Esophagus squamous epithelium (tissue), 5 donors: ENCODE measurements at regions not wholly inside any gene's neighbourhood (a gene's known extent, or its start where the extent isn't known, plus 50 kb on each side); places are given as distances from the start of the nearest gene placed in this dataset.

Experiments used
- DNase-seq: peaks from one replicate; lab custom pipeline; 2025; lab: John Stamatoyannopoulos, UW
- H3K27ac ChIP-seq, 4 donors: fragments of 200-600 bp; sonication (generic); one replicate each; pipeline ENCODE4 v1.5.1; 2016 to 2019; ENCODE audit warnings: mild to moderate bottlenecking in 1 of 4
- H3K27me3 ChIP-seq, 4 donors: fragments of 200-600 bp; sonication (generic); 1 replicate in 3 of 4; 2 replicates in 1 of 4; pipeline versions ENCODE4 v1.5.1 to v1.6.0; 2017 to 2021; ENCODE audit warnings: antibody characterized with exemption in 1 of 4
- H3K36me3 ChIP-seq, 3 donors: fragments of 200-600 bp; sonication (generic); one replicate each; pipeline ENCODE4 v1.5.1; 2016 to 2019
- H3K4me1 ChIP-seq, 3 donors: fragments of 200-600 bp; sonication (generic); one replicate each; pipeline ENCODE4 v1.5.1; 2017 to 2019
- H3K4me3 ChIP-seq, 4 donors: fragments of 200-600 bp; sonication (generic); 1 replicate in 3 of 4; 2 replicates in 1 of 4; pipeline ENCODE4 v1.5.1; 2016 to 2019; ENCODE audit warnings: mild to moderate bottlenecking in 2 of 4, moderate library complexity in 1 of 4
- H3K9me3 ChIP-seq, 3 donors: fragments of 200-600 bp; sonication (generic); one replicate each; pipeline ENCODE4 v1.5.1; 2016 to 2019
- CTCF ChIP-seq, 6 experiments: fragments of 450-650 bp in 4 of 6; fragments of 200-600 bp in 2 of 6; sonication (generic) in 2 of 6; IDR thresholded peaks; one replicate each; pipeline ENCODE4 v1.5.1; 2016 to 2019; ENCODE audit warnings: antibody characterized with exemption in 6 of 6, mild to moderate bottlenecking in 4 of 6, moderate library complexity in 4 of 6
- POLR2A ChIP-seq, 4 donors: fragments of 450-650 bp; IDR thresholded peaks; one replicate each; pipeline ENCODE4 v1.6.1; 2017; ENCODE audit warnings: antibody characterized with exemption in 4 of 4, mild to moderate bottlenecking in 4 of 4, moderate library complexity in 3 of 4
- WGBS, 2 donors: methylation state at CpG; one replicate each; pipeline ENCODE4 v1.1.5; 2018; 5-methylcytosine and 5-hydroxymethylcytosine counted together
- intact Hi-C: fragments of 100-400 bp; cut with DNase I; formaldehyde crosslinking; loops from one replicate; pipeline ENCODE4 v1.15.0; 2022
- donor health status: DM: yes; HTN: yes; CAD: no.

GRCh38 chr6:165733489-165733791 is 70.4 kb upstream of the PDE10A start:
- no peaks in the 10 kb centered on the region for H3K27me3 ChIP-seq
- 17 to 44% methylated on average over 1 of the region's 1 CpG for WGBS, 2 donors
- no peak overlapping the region for H3K4me3 ChIP-seq
- no peaks in the 10 kb centered on the region for H3K36me3 ChIP-seq
- no peaks in the 10 kb centered on the region for H3K4me1 ChIP-seq
- TF ChIP-seq POLR2A (IDR thresholded peaks at IDR 0.05) (no peak), CTCF (IDR thresholded peaks at IDR 0.05) (no peak)
- no peaks in the 10 kb centered on the region for H3K9me3 ChIP-seq
- H3K27ac ChIP-seq, result no peak overlapping the region
- DNase-seq, result no peak
- intact Hi-C loops, result loop anchor here (5.0 kb wide), 1 partner anchor 114 kb away; no protein-coding TSS in a partner anchor

GRCh38 chr6:165732696-165733488 is 69.9 kb upstream of the PDE10A start:
- H3K27ac ChIP-seq, result no peak overlapping the region
- TF ChIP-seq POLR2A (IDR thresholded peaks at IDR 0.05), result no peak
- no peaks in the 10 kb centered on the region for H3K36me3 ChIP-seq
- WGBS, 2 donors, result 54 to 72% methylated on average over 15 of the region's 15 CpGs
- DNase-seq, result no peak
- H3K4me1 ChIP-seq, result no peaks in the 10 kb centered on the region
- no peaks in the 10 kb centered on the region for H3K9me3 ChIP-seq
- intact Hi-C loops, result loop anchor here (5.0 kb wide), 1 partner anchor 114 kb away; no protein-coding TSS in a partner anchor
- no peak overlapping the region for H3K4me3 ChIP-seq
- no peaks in the 10 kb centered on the region for H3K27me3 ChIP-seq

DNA sequence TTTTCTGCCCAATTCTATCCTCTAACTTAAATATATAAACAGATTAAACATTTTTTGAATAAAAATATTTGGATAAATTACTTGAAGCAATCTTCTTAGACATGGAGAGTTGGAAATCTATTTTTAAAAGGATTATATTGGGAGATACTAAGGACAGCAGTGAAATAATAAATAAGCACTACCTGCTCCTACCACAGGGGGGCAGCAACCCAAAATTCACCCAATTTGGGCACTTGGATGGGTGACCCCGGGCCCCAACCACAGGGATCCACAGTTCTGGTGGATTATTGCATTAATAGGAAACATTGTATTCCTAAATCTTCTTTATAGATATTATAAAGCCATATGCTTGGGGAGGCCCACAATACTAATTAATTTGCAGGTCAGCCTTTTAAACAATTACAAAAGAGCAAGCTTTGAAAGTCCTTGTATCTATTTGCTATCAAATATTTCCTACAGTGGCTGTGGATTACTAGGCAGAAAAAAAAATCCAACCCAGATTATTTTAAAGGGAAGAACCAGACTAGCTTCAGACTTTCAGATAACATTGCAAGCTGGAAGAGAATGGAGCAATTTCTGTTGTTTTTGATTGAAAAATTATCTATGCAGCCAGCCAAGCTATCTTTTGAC is 66.4 kb upstream of the PDE10A start:
- intact Hi-C loops, result no loop called here
- Histone ChIP-seq H3K4me1 (no peaks in the 10 kb centered on the region), H3K27ac (no peak overlapping the region), H3K36me3 (no peaks in the 10 kb centered on the region), H3K4me3 (no peak overlapping the region), H3K9me3 (no peaks in the 10 kb centered on the region), H3K27me3 (no peaks in the 10 kb centered on the region)
- 0 to 14% methylated on average over 1 of the region's 1 CpG for WGBS, 2 donors
- no peak for TF ChIP-seq POLR2A (IDR thresholded peaks at IDR 0.05)
- peak; percentile 32 to 71 (median 61) for TF ChIP-seq CTCF (IDR thresholded peaks at IDR 0.05)
- DNase-seq, result no peak

- Histone ChIP-seq H3K36me3 (no peaks in the 10 kb centered on the region), H3K27me3 (no peaks in the 10 kb centered on the region), H3K4me1 (no peaks in the 10 kb centered on the region), H3K4me3 (no peak overlapping the region), H3K27ac (no peak overlapping the region), H3K9me3 (no peaks in the 10 kb centered on the region)
- no peak for DNase-seq
- TF ChIP-seq CTCF (IDR thresholded peaks at IDR 0.05), result no peak
- no peak for TF ChIP-seq POLR2A (IDR thresholded peaks at IDR 0.05)
- WGBS, 2 donors, result 68 to 92% methylated on average over 2 of the region's 2 CpGs
- intact Hi-C loops, result no loop called here
Measured at GRCh38 chr6:165728216-165728615, 65.2 kb upstream of the PDE10A start.

GRCh38 chr6:165726965-165727381 is 63.9 kb upstream of the PDE10A start:
- DNase-seq, result no peak
- Histone ChIP-seq H3K27me3 (no peaks in the 10 kb centered on the region), H3K4me3 (no peak overlapping the region), H3K36me3 (no peaks in the 10 kb centered on the region), H3K4me1 (no peaks in the 10 kb centered on the region), H3K27ac (no peak overlapping the region), H3K9me3 (no peaks in the 10 kb centered on the region)
- TF ChIP-seq POLR2A (IDR thresholded peaks at IDR 0.05) (no peak), CTCF (IDR thresholded peaks at IDR 0.05) (no peak)
- 84 to 91% methylated on average over 11 of the region's 23 CpGs for WGBS, 2 donors
- intact Hi-C loops, result no loop called here
